AG09319 (cell line): ENCODE measurements at regions not wholly inside any gene's neighbourhood (a gene's known extent, or its start where the extent isn't known, plus 50 kb on each side); places are given as distances from the start of the nearest gene placed in this dataset.

Experiments
- DNase-seq: peaks from one replicate; pipeline ENCODE4 v3.0.0-alpha.2; 2010; ENCODE audit warnings: low read depth; ENCODE audit errors: extremely low read depth
- CTCF ChIP-seq: IDR thresholded peaks from 2 replicates; pipeline ENCODE4 v1.5.1; 2011; ENCODE audit warnings: low read depth, mild to moderate bottlenecking, inconsistent platforms, low read length, moderate library complexity

GRCh38 chr2:219908538-219908937, 281.1 kb downstream of the SLC4A3 start:
- TF ChIP-seq CTCF: no peak
- DNase-seq: no peak

GRCh38 chr2:219911541-219911940, 284.1 kb downstream of the SLC4A3 start:
- TF ChIP-seq CTCF: no peak
- DNase-seq: no peak

GRCh38 chr2:219912491-219912921, 285.1 kb downstream of the SLC4A3 start:
- peak; percentile 2 for DNase-seq
- peak; percentile 47 for TF ChIP-seq CTCF

GRCh38 chr2:219914577-219914976, 287.1 kb downstream of the SLC4A3 start:
- no peak for DNase-seq
- no peak for TF ChIP-seq CTCF

GRCh38 chr2:219916281-219916680, 288.9 kb downstream of the SLC4A3 start:
- TF ChIP-seq CTCF: no peak
- no peak for DNase-seq

GRCh38 chr2:219916726-219917440, 289.5 kb downstream of the SLC4A3 start:
- DNase-seq: no peak
- no peak for TF ChIP-seq CTCF

GRCh38 chr2:219918254-219918653, 290.8 kb downstream of the SLC4A3 start:
- DNase-seq: no peak
- TF ChIP-seq CTCF: no peak
